WTC11 (cell line): ENCODE measurements at regions not wholly inside any gene's neighbourhood (a gene's known extent, or its start where the extent isn't known, plus 50 kb on each side); places are given as distances from the start of the nearest gene placed in this dataset.

ENCODE experiments used
- ATAC-seq: fragments of 200-7000 bp; cut with Tn5 transposase; 2 replicates; pipeline ENCODE4 v1.10.0; 2021; ENCODE audit warnings: mild to moderate bottlenecking, moderate library complexity
- CTCF ChIA-PET: fragments of 300-600 bp; sonication (Branson Sonifier 250); formaldehyde crosslinking; loops from one replicate; lab custom pipeline; 2021; ENCODE audit warnings: antibody characterized with exemption; lab: Charles Lee
- POLR2A ChIA-PET: fragments of 350-600 bp; sonication (Branson Sonifier 250); formaldehyde crosslinking; loops from one replicate; lab custom pipeline; 2021; ENCODE audit warnings: antibody characterized with exemption; lab: Charles Lee
- DNase-seq: peaks from one replicate; pipeline ENCODE4 v3.0.0; 2021; ENCODE audit warnings: low spot score
- H3K27ac Mint-ChIP-seq: 2 replicates; pipeline ENCODE4 v1.8.0; 2021; ENCODE audit warnings: mixed read lengths
- H3K27me3 Mint-ChIP-seq: 2 replicates; pipeline ENCODE4 v1.8.0; 2021; ENCODE audit warnings: low read depth, mild to moderate bottlenecking, moderate library complexity, mixed read lengths
- H3K36me3 Mint-ChIP-seq: 2 replicates; pipeline ENCODE4 v1.8.0; 2021; ENCODE audit warnings: mixed read lengths
- H3K4me1 Mint-ChIP-seq: 2 replicates; pipeline ENCODE4 v1.8.0; 2022; ENCODE audit warnings: mixed read lengths
- H3K4me3 Mint-ChIP-seq: 2 replicates; pipeline ENCODE4 v1.8.0; 2021; ENCODE audit warnings: mild to moderate bottlenecking, moderate library complexity, mixed read lengths
- H3K9me3 Mint-ChIP-seq: 2 replicates; pipeline ENCODE4 v1.8.0; 2021; ENCODE audit warnings: mixed read lengths
- CBFB ChIP-seq: sonication (generic); formaldehyde crosslinking; IDR thresholded peaks from 2 replicates; pipeline ENCODE4 v1.8.1; 2022; ENCODE audit warnings: mild to moderate bottlenecking, low read depth, missing genetic modification reagents
- E2F1 ChIP-seq: sonication (generic); formaldehyde crosslinking; IDR thresholded peaks from 2 replicates; pipeline ENCODE4 v1.8.0; 2022; ENCODE audit warnings: mild to moderate bottlenecking, missing genetic modification reagents
- EMX1 ChIP-seq: fragments of 250-450 bp; sonication (Bioruptor Pico); IDR thresholded peaks from 2 replicates; pipeline ENCODE4 v1.8.0; 2021; ENCODE audit warnings: mild to moderate bottlenecking
- ESRRA ChIP-seq: sonication (generic); formaldehyde crosslinking; IDR thresholded peaks from 2 replicates; pipeline ENCODE4 v1.8.1; 2022; ENCODE audit warnings: mild to moderate bottlenecking, missing genetic modification reagents, borderline replicate concordance
- FOXK1 ChIP-seq: sonication (generic); formaldehyde crosslinking; IDR thresholded peaks from 2 replicates; pipeline ENCODE4 v1.8.0; 2022; ENCODE audit warnings: mild to moderate bottlenecking, moderate library complexity, missing genetic modification reagents
- HMGA2 ChIP-seq: fragments of 250-450 bp; sonication (Bioruptor Pico); IDR thresholded peaks from 2 replicates; pipeline ENCODE4 v1.4.0; 2021; ENCODE audit warnings: mild to moderate bottlenecking, moderate library complexity
- IRF1 ChIP-seq: sonication (generic); formaldehyde crosslinking; IDR thresholded peaks from 2 replicates; pipeline ENCODE4 v1.8.0; 2023; ENCODE audit warnings: missing genetic modification reagents
- IRF2 ChIP-seq: sonication (generic); formaldehyde crosslinking; IDR thresholded peaks from 2 replicates; pipeline ENCODE4 v1.8.0; 2022; ENCODE audit warnings: low read depth, missing genetic modification reagents, borderline replicate concordance
- MXD4 ChIP-seq: fragments of 250-450 bp; sonication (Bioruptor Pico); IDR thresholded peaks from 2 replicates; pipeline ENCODE4 v1.8.0; 2021; ENCODE audit warnings: mild to moderate bottlenecking, moderate library complexity, borderline replicate concordance
- NFATC4 ChIP-seq: fragments of 250-450 bp; sonication (Bioruptor Pico); IDR thresholded peaks from 2 replicates; pipeline ENCODE4 v1.9.0; 2021; ENCODE audit warnings: mild to moderate bottlenecking
- NFE2L1 ChIP-seq: sonication (generic); formaldehyde crosslinking; IDR thresholded peaks from 2 replicates; pipeline ENCODE4 v1.8.1; 2023; ENCODE audit warnings: missing genetic modification reagents
- NFYB ChIP-seq: sonication (generic); formaldehyde crosslinking; conservative IDR thresholded peaks from 2 replicates; pipeline ENCODE4 v1.8.0; 2022; ENCODE audit warnings: low read depth, missing genetic modification reagents
- NR3C1 ChIP-seq: sonication (generic); formaldehyde crosslinking; conservative IDR thresholded peaks from 2 replicates; pipeline ENCODE4 v1.8.1; 2023; ENCODE audit warnings: low read depth, mild to moderate bottlenecking, missing genetic modification reagents
- PREB ChIP-seq: sonication (generic); formaldehyde crosslinking; IDR thresholded peaks from 2 replicates; pipeline ENCODE4 v1.8.1; 2022; ENCODE audit warnings: mild to moderate bottlenecking, missing genetic modification reagents, moderate library complexity, borderline replicate concordance
- PRRX2 ChIP-seq: fragments of 250-450 bp; sonication (Bioruptor Pico); IDR thresholded peaks from 2 replicates; pipeline ENCODE4 v1.8.0; 2021; ENCODE audit warnings: mild to moderate bottlenecking
- RELA ChIP-seq: sonication (generic); formaldehyde crosslinking; IDR thresholded peaks from 2 replicates; pipeline ENCODE4 v1.8.1; 2022; ENCODE audit warnings: missing genetic modification reagents, mild to moderate bottlenecking, borderline replicate concordance
- RORB ChIP-seq: fragments of 250-450 bp; sonication (Bioruptor Pico); IDR thresholded peaks from 2 replicates; pipeline ENCODE4 v1.9.0; 2021; ENCODE audit warnings: mild to moderate bottlenecking
- USF2 ChIP-seq: sonication (generic); formaldehyde crosslinking; IDR thresholded peaks from 2 replicates; pipeline ENCODE4 v1.8.1; 2023; ENCODE audit warnings: mild to moderate bottlenecking, missing genetic modification reagents, moderate library complexity
- ZBTB43 ChIP-seq: sonication (generic); formaldehyde crosslinking; IDR thresholded peaks from 2 replicates; pipeline ENCODE4 v1.8.1; 2023; ENCODE audit warnings: mild to moderate bottlenecking, missing genetic modification reagents
- ZNF232 ChIP-seq: sonication (generic); formaldehyde crosslinking; IDR thresholded peaks from 2 replicates; pipeline ENCODE4 v1.8.0; 2022; ENCODE audit warnings: mild to moderate bottlenecking, missing genetic modification reagents
- ZNF263 ChIP-seq: sonication (generic); formaldehyde crosslinking; IDR thresholded peaks from 2 replicates; pipeline ENCODE4 v1.8.1; 2022; ENCODE audit warnings: low read depth, mild to moderate bottlenecking, moderate library complexity, missing genetic modification reagents
- ZNF423 ChIP-seq: fragments of 250-450 bp; sonication (Bioruptor Pico); IDR thresholded peaks from 2 replicates; pipeline ENCODE4 v2.1.2; 2022; ENCODE audit warnings: mild to moderate bottlenecking, moderate library complexity
- ZSCAN18 ChIP-seq: fragments of 250-450 bp; sonication (Bioruptor Pico); IDR thresholded peaks from 2 replicates; pipeline ENCODE4 v2.1.2; 2022; ENCODE audit warnings: mild to moderate bottlenecking, moderate library complexity

GRCh38 chr2:20519309-20519708 is 72.4 kb downstream of the RHOB start:
- Mint-ChIP-seq H3K9me3 (peaks cover 14% of the 10 kb centered on the region), H3K4me1 (peaks cover 8% of the 10 kb centered on the region), H3K4me3 (no peak overlapping the region), H3K27me3 (peaks cover 5% of the 10 kb centered on the region; the same call in 1 of the 2 replicates), H3K27ac (no peak overlapping the region), H3K36me3 (peaks cover 2% of the 10 kb centered on the region)
- 0 out of 2 replicates have a peak, but pooled peaks have one; percentile 20 for ATAC-seq
- DNase-seq: no peak
- TF ChIP-seq E2F1 (CRISPR knock-in tag) (no peak), MXD4 (CRISPR knock-in tag) (no peak), RORB (CRISPR knock-in tag) (no peak), RELA (CRISPR knock-in tag) (no peak), IRF1 (no peak), HMGA2 (CRISPR knock-in tag) (no peak), NFYB (CRISPR knock-in tag) (no peak), ESRRA (CRISPR knock-in tag) (no peak), CBFB (CRISPR knock-in tag) (no peak), PREB (CRISPR knock-in tag) (no peak), NFATC4 (CRISPR knock-in tag) (no peak)
- POLR2A ChIA-PET: no interaction called here
- CTCF ChIA-PET: interaction anchor here (0.8 to 1.3 kb wide), 2 partner anchors 65 to 117 kb away, joined by 3 to 4 read pairs; no protein-coding TSS in a partner anchor

GRCh38 chr2:20520128-20520527 is 73.3 kb downstream of the RHOB start:
- no peak for DNase-seq
- CTCF ChIA-PET: no interaction called here
- no peak overlapping the region for H3K4me3 Mint-ChIP-seq
- peaks cover 7% of the 10 kb centered on the region for H3K4me1 Mint-ChIP-seq
- no peak for TF ChIP-seq ZBTB43
- TF ChIP-seq ZSCAN18 (CRISPR knock-in tag): no peak
- no peak for TF ChIP-seq NR3C1 (CRISPR knock-in tag)
- TF ChIP-seq FOXK1 (CRISPR knock-in tag): no peak
- no peak for TF ChIP-seq USF2 (CRISPR knock-in tag)
- TF ChIP-seq EMX1 (CRISPR knock-in tag): no peak
- TF ChIP-seq ZNF232: no peak
- no peak for TF ChIP-seq NFE2L1 (CRISPR knock-in tag)
- no peak for TF ChIP-seq ZNF263 (CRISPR knock-in tag)
- TF ChIP-seq ZNF423: no peak
- no peak for TF ChIP-seq PRRX2 (CRISPR knock-in tag)
- no peak for TF ChIP-seq IRF2 (CRISPR knock-in tag)
- TF ChIP-seq, all 79 proteins: peak for 0
- Mint-ChIP-seq H3K27me3 (peaks cover 2% of the 10 kb centered on the region; the same call in 1 of the 2 replicates), H3K27ac (no peak overlapping the region), H3K9me3 (peaks cover 7% of the 10 kb centered on the region), H3K36me3 (no peaks in the 10 kb centered on the region; the same call in 1 of the 2 replicates)
- no peak for ATAC-seq
- POLR2A ChIA-PET: no interaction called here
